Neural progenitor cell (in vitro differentiated cells): ENCODE measurements at regions not wholly inside any gene's neighbourhood (a gene's known extent, or its start where the extent isn't known, plus 50 kb on each side); places are given as distances from the start of the nearest gene placed in this dataset.

Experiments
- DNase-seq: peaks from one replicate; pipeline ENCODE4 v3.0.0-alpha.2; 2016; ENCODE audit warnings: low spot score
- H2AFZ ChIP-seq: fragments of 200-600 bp; sonication (generic); replicated peaks from 2 replicates; pipeline ENCODE4 v1.6.1; 2016; ENCODE audit warnings: antibody characterized with exemption
- H3F3A ChIP-seq: fragments of 200-600 bp; sonication (generic); 2 replicates; pipeline ENCODE4 v1.6.1; 2016; ENCODE audit warnings: antibody characterized with exemption, low read depth
- H3K27ac ChIP-seq: fragments of 200-600 bp; sonication (generic); 2 replicates; pipeline ENCODE4 v1.5.1; 2016; ENCODE audit warnings: mild to moderate bottlenecking
- H3K27me3 ChIP-seq: fragments of 200-600 bp; sonication (generic); 2 replicates; pipeline ENCODE4 v1.6.1; 2016; ENCODE audit warnings: mild to moderate bottlenecking, moderate library complexity
- H3K36me3 ChIP-seq: fragments of 200-600 bp; sonication (generic); 2 replicates; pipeline ENCODE4 v1.5.1; 2016
- H3K4me1 ChIP-seq: fragments of 200-600 bp; sonication (generic); 2 replicates; pipeline ENCODE4 v1.6.1; 2016; ENCODE audit warnings: mixed run types
- H3K4me2 ChIP-seq: fragments of 200-600 bp; sonication (generic); 2 replicates; pipeline ENCODE4 v1.6.1; 2016
- H3K4me3 ChIP-seq: fragments of 200-600 bp; sonication (generic); 2 replicates; pipeline ENCODE4 v1.5.1; 2016
- H3K79me2 ChIP-seq: fragments of 200-600 bp; sonication (generic); 2 replicates; pipeline ENCODE4 v1.6.1; 2016; ENCODE audit warnings: low read depth
- H3K9ac ChIP-seq: fragments of 200-600 bp; sonication (generic); 2 replicates; pipeline ENCODE4 v1.6.1; 2016
- H3K9me3 ChIP-seq: fragments of 200-600 bp; sonication (generic); 2 replicates; pipeline ENCODE4 v1.5.1; 2016; ENCODE audit warnings: low read depth
- H4K20me1 ChIP-seq: fragments of 200-600 bp; sonication (generic); 2 replicates; pipeline ENCODE4 v1.6.1; 2016; ENCODE audit warnings: low read depth
- H3K27ac Mint-ChIP-seq: 3 replicates; pipeline ENCODE4 v1.8.0; 2021; ENCODE audit warnings: mixed read lengths
- H3K27me3 Mint-ChIP-seq: 2 replicates; pipeline ENCODE4 v1.8.0; 2022; ENCODE audit warnings: low read depth, mild to moderate bottlenecking, inconsistent platforms, moderate library complexity, mixed read lengths; ENCODE audit not compliant: insufficient read depth
- H3K36me3 Mint-ChIP-seq: 3 replicates; pipeline ENCODE4 v1.8.0; 2021; ENCODE audit warnings: mixed read lengths
- H3K4me1 Mint-ChIP-seq: 3 replicates; pipeline ENCODE4 v1.8.0; 2021; ENCODE audit warnings: mixed read lengths
- H3K4me3 Mint-ChIP-seq: 3 replicates; pipeline ENCODE4 v1.8.0; 2021; ENCODE audit warnings: mild to moderate bottlenecking, moderate library complexity, mixed read lengths
- H3K9me3 Mint-ChIP-seq: 3 replicates; pipeline ENCODE4 v1.8.0; 2020; ENCODE audit warnings: mixed read lengths
- EZH2 ChIP-seq: fragments of 200-600 bp; sonication (generic); IDR thresholded peaks from 2 replicates; pipeline ENCODE4 v1.6.1; 2017; ENCODE audit warnings: antibody characterized with exemption, mild to moderate bottlenecking, moderate library complexity
- EZH2phosphoT487 ChIP-seq: fragments of 200-600 bp; sonication (generic); IDR thresholded peaks from 2 replicates; pipeline ENCODE4 v1.6.1; 2017; ENCODE audit warnings: antibody characterized with exemption
- TF ChIP-seq, protein P1 (sequence below): fragments of 200-600 bp; sonication (generic); IDR thresholded peaks from 2 replicates; pipeline ENCODE4 v1.5.1; 2017; ENCODE audit warnings: antibody characterized with exemption, mild to moderate bottlenecking

DNA sequence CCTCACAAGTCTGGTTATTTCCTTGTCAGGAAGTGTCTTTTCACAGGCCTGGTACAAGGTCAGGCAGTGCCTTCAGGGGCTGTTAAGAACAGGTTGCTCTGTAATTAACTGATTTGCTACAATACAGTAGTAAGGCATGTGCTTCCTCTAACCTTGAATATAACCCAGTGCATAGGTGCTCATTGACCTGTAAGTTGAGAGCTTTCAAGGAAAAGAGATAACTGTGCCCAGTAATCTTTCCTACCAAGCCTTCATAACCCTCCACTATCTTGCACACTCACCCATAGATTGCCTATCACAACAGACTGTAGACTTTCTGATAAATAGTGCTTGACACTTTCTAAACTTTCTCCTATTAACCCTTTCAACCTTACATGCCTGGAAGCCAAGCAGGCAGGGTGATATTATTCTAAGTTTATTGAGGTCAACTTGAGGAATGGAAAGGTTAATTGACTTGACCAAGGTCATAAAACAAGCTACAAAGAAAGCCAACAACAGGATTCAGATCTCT is 148.1 kb downstream of the PPARGC1A start:
- Mint-ChIP-seq H3K4me3 (no peak overlapping the region), H3K27me3 (no peaks in the 10 kb centered on the region), H3K27ac (no peak overlapping the region), H3K9me3 (peaks cover 4% of the 10 kb centered on the region), H3K4me1 (no peaks in the 10 kb centered on the region), H3K36me3 (no peaks in the 10 kb centered on the region)
- Histone ChIP-seq H3K36me3 (no peaks in the 10 kb centered on the region), H3K4me1 (no peaks in the 10 kb centered on the region), H3K9me3 (no peaks in the 10 kb centered on the region), H3K27me3 (no peaks in the 10 kb centered on the region), H2AFZ (no peak overlapping the region), H3K4me3 (no peak overlapping the region), H3K4me2 (no peak overlapping the region), H3K79me2 (no peaks in the 10 kb centered on the region), H3K27ac (no peak overlapping the region), H4K20me1 (no peaks in the 10 kb centered on the region), H3K9ac (no peak overlapping the region), H3F3A (no peaks in the 10 kb centered on the region)
- TF ChIP-seq EZH2 (no peak), EZH2phosphoT487 (no peak)
- TF ChIP-seq, protein P1, sequence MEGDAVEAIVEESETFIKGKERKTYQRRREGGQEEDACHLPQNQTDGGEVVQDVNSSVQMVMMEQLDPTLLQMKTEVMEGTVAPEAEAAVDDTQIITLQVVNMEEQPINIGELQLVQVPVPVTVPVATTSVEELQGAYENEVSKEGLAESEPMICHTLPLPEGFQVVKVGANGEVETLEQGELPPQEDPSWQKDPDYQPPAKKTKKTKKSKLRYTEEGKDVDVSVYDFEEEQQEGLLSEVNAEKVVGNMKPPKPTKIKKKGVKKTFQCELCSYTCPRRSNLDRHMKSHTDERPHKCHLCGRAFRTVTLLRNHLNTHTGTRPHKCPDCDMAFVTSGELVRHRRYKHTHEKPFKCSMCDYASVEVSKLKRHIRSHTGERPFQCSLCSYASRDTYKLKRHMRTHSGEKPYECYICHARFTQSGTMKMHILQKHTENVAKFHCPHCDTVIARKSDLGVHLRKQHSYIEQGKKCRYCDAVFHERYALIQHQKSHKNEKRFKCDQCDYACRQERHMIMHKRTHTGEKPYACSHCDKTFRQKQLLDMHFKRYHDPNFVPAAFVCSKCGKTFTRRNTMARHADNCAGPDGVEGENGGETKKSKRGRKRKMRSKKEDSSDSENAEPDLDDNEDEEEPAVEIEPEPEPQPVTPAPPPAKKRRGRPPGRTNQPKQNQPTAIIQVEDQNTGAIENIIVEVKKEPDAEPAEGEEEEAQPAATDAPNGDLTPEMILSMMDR: no peak
- DNase-seq: no peak

DNA sequence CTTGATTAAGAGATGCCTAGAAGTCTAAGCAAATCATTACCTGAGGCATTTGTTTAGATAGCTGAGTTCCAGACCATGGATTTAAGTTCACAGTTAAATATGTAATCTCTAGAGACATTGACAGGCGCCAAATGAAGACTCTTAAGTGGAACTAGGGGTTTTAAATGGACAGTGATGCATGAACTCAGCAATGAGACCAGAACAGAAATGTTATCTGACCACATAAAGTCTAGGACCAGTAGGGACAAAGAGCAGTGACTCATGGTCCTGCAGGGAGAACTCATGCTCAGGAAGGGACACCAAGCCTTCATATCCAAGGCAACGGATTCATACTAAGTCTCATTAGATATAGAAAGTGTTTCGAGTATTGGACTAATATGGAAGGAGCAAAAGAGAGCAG is 152.3 kb downstream of the PPARGC1A start:
- H3F3A ChIP-seq: no peaks in the 10 kb centered on the region
- no peaks in the 10 kb centered on the region for H3K9me3 ChIP-seq
- H3K4me2 ChIP-seq: no peak overlapping the region
- no peaks in the 10 kb centered on the region for H4K20me1 ChIP-seq
- no peaks in the 10 kb centered on the region for H3K27me3 Mint-ChIP-seq
- no peaks in the 10 kb centered on the region for H3K27me3 ChIP-seq
- no peak overlapping the region for H2AFZ ChIP-seq
- no peaks in the 10 kb centered on the region for H3K36me3 ChIP-seq
- no peak overlapping the region for H3K4me3 ChIP-seq
- H3K27ac Mint-ChIP-seq: no peak overlapping the region
- no peaks in the 10 kb centered on the region for H3K4me1 Mint-ChIP-seq
- H3K9me3 Mint-ChIP-seq: no peaks in the 10 kb centered on the region
- no peaks in the 10 kb centered on the region for H3K79me2 ChIP-seq
- no peak overlapping the region for H3K4me3 Mint-ChIP-seq
- no peak overlapping the region for H3K9ac ChIP-seq
- H3K4me1 ChIP-seq: no peaks in the 10 kb centered on the region
- DNase-seq: no peak
- no peaks in the 10 kb centered on the region for H3K36me3 Mint-ChIP-seq
- no peak overlapping the region for H3K27ac ChIP-seq
- TF ChIP-seq, protein P1: no peak
- no peak for TF ChIP-seq EZH2phosphoT487
- no peak for TF ChIP-seq EZH2

DNA sequence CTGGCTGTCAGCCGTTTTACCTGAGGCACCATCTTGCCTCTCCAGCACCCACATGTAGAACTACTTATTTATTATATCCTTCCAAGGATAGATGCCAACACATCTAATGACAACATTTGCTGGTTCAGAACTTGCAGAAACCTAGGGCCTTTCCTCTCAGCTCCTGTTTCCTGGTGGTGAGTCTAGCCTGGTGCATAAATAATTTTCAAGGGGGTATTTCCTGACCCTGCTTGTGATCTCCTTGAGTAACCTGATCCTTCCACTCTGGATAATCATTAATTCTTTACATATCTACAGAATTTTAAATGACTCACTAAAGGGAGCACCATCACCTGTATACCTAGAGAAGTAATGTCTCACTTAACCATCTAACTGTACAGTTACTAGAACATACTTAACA is 153.4 kb downstream of the PPARGC1A start:
- no peaks in the 10 kb centered on the region for H3K79me2 ChIP-seq
- H3K9me3 Mint-ChIP-seq: no peaks in the 10 kb centered on the region
- H3K27ac ChIP-seq: no peak overlapping the region
- no peaks in the 10 kb centered on the region for H3K4me1 ChIP-seq
- no peak overlapping the region for H3K9ac ChIP-seq
- H2AFZ ChIP-seq: no peak overlapping the region
- no peak overlapping the region for H3K4me2 ChIP-seq
- H4K20me1 ChIP-seq: no peaks in the 10 kb centered on the region
- H3K4me3 Mint-ChIP-seq: no peak overlapping the region
- H3K36me3 ChIP-seq: no peaks in the 10 kb centered on the region
- no peak overlapping the region for H3K27ac Mint-ChIP-seq
- H3K4me1 Mint-ChIP-seq: no peaks in the 10 kb centered on the region
- H3K9me3 ChIP-seq: no peaks in the 10 kb centered on the region
- no peak for DNase-seq
- no peaks in the 10 kb centered on the region for H3K27me3 Mint-ChIP-seq
- H3K36me3 Mint-ChIP-seq: no peaks in the 10 kb centered on the region
- no peak overlapping the region for H3K4me3 ChIP-seq
- H3K27me3 ChIP-seq: no peaks in the 10 kb centered on the region
- TF ChIP-seq EZH2 (no peak), EZH2phosphoT487 (no peak)
- TF ChIP-seq, protein P1: no peak
- no peaks in the 10 kb centered on the region for H3F3A ChIP-seq
